DND-41 (cell line): ENCODE measurements at regions not wholly inside any gene's neighbourhood (a gene's known extent, or its start where the extent isn't known, plus 50 kb on each side); places are given as distances from the start of the nearest gene placed in this dataset.

Source experiments
- CTCF ChIP-seq: IDR thresholded peaks from 2 replicates; pipeline ENCODE4 v1.5.1; 2012; ENCODE audit warnings: borderline replicate concordance, low read length, moderate library complexity, mild to moderate bottlenecking; ENCODE audit not compliant: poor library complexity, severe bottlenecking; ENCODE audit errors: extremely low read depth
- EZH2 ChIP-seq: IDR thresholded peaks from 3 replicates; pipeline ENCODE4 v1.6.1; 2012; ENCODE audit warnings: borderline replicate concordance, low read depth, mild to moderate bottlenecking, moderate library complexity, low read length, inconsistent platforms; ENCODE audit not compliant: severe bottlenecking

DNA sequence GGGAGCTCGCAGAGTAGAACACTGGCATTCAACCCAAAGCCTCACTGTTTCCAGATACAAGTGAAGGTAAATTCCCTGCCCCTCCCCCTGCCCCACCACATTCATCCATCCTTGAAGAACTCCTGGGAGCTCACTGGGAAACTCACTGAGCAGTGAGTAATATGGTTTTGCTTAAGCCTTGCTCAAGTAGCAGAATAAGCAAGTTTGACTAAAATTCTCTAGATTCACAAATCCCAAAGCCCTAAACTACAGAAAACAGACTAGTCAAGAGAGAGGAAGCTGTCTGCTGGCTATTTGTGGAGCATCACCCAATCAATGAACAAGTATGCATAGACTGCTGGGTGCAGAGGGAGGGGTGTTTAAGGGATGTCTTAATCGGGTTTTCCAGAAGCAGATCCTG lies 82.1 kb downstream of the UNC5CL start:
- TF ChIP-seq CTCF (no peak), EZH2 (no peak)
